ENCODE measurements at regions not wholly inside any gene's neighbourhood (a gene's known extent, or its start where the extent isn't known, plus 50 kb on each side); places are given as distances from the start of the nearest gene placed in this dataset.

- Histone ChIP-seq H2BK15ac (ENCODE audit: low read depth, low read length) (no peak overlapping the region), H3K4me2 (ENCODE audit: low read depth, low read length) (no peak overlapping the region), H4K20me1 (ENCODE audit: insufficient read depth, low read length) (no peaks in the 10 kb centered on the region), H3K18ac (ENCODE audit: low read depth, low read length) (no peak overlapping the region), H2AK5ac (ENCODE audit: low read depth, low read length) (no peak overlapping the region), H3K79me1 (ENCODE audit: low read depth in 1 of 2, low read length in 2 of 2) (no peaks in the 10 kb centered on the region), H3K27ac (ENCODE audit: insufficient read depth, low read length) (no peak overlapping the region), H2AFZ (replicated peaks; ENCODE audit: low read length, poor library complexity) (no peak overlapping the region), H3K23ac (ENCODE audit: low read depth, low read length) (no peak overlapping the region), H2AK9ac (replicated peaks; ENCODE audit: low read depth, low read length, poor library complexity) (no peak overlapping the region), H2BK120ac (ENCODE audit: low read depth, low read length) (no peak overlapping the region), H3K27me3 (ENCODE audit: control insufficient read depth, insufficient read depth, low read length) (peaks cover 2% of the 10 kb centered on the region; the same call in 1 of the 2 replicates), H3K9ac (ENCODE audit: low read depth, low read length) (no peak overlapping the region), H3K56ac (ENCODE audit: extremely low read depth, insufficient read depth, low read length) (no peak overlapping the region), H4K5ac (ENCODE audit: low read depth, low read length) (no peak overlapping the region), H2BK20ac (ENCODE audit: low read depth, low read length) (no peak overlapping the region), H3K4me1 (ENCODE audit: control insufficient read depth, insufficient read depth, low read length) (no peaks in the 10 kb centered on the region; the same call in 1 of the 2 replicates), H4K8ac (ENCODE audit: low read depth in 2 of 2, low read length in 2 of 2) (no peak overlapping the region), H3K9me1 (ENCODE audit: insufficient read depth, low read length) (no peaks in the 10 kb centered on the region), H3K4me3 (ENCODE audit: insufficient read depth, low read depth, low read length) (no peak overlapping the region), H3K14ac (replicated peaks; ENCODE audit: low read depth, low read length) (no peak overlapping the region), H3K36me3 (ENCODE audit: control insufficient read depth, insufficient read depth, low read length) (no peaks in the 10 kb centered on the region), H3K4ac (ENCODE audit: low read depth, low read length) (no peak overlapping the region), H2BK5ac (ENCODE audit: low read depth, low read length, poor library complexity, severe bottlenecking) (no peak overlapping the region), H3K9me3 (ENCODE audit: control insufficient read depth, insufficient read depth, low read length) (peaks cover 6% of the 10 kb centered on the region; the same call in 1 of the 2 replicates), H4K91ac (ENCODE audit: insufficient read depth, low read depth, low read length) (no peak overlapping the region)
- TF ChIP-seq MXI1 (IDR thresholded peaks at IDR 0.05; ENCODE audit: borderline replicate concordance, low read depth, low read length) (no peak), MAZ (IDR thresholded peaks at IDR 0.05; ENCODE audit: borderline replicate concordance, low read depth, low read length) (no peak), SMC3 (IDR thresholded peaks at IDR 0.05; ENCODE audit: low read depth, low read length) (no peak), FOS (IDR thresholded peaks at IDR 0.05; ENCODE audit: low read depth, low read length) (no peak), CHD1 (IDR thresholded peaks at IDR 0.05; ENCODE audit: low read depth, low read length) (no peak), RAD21 (IDR thresholded peaks at IDR 0.05; ENCODE audit: low read length) (no peak), CEBPB (IDR thresholded peaks at IDR 0.05; ENCODE audit: low read depth, low read length) (no peak), CTCF (conservative IDR thresholded peaks at IDR 0.05; ENCODE audit: low read depth, low read length) (no peak), BHLHE40 (IDR thresholded peaks at IDR 0.05; ENCODE audit: low read depth, low read length) (no peak), USF2 (IDR thresholded peaks at IDR 0.05; ENCODE audit: low read depth, low read length) (no peak), ELK1 (IDR thresholded peaks at IDR 0.05; ENCODE audit: borderline replicate concordance, low read depth, low read length) (no peak), RFX5 (IDR thresholded peaks at IDR 0.05; ENCODE audit: low read depth, low read length) (no peak), MAFK (IDR thresholded peaks at IDR 0.05; ENCODE audit: low read depth, low read length) (no peak), NFE2L2 (IDR thresholded peaks at IDR 0.05; ENCODE audit: low read depth, low read length) (no peak), POLR2A (IDR thresholded peaks at IDR 0.05; ENCODE audit: low read depth, low read length) (no peak), RCOR1 (IDR thresholded peaks at IDR 0.05; ENCODE audit: insufficient replicate concordance, low read length) (no peak)
- intact Hi-C loops (cut with micrococcal nuclease) (loop anchor here (5.0 to 10.0 kb wide), 2 partner anchors 142 to 174 kb away; no protein-coding TSS in a partner anchor), dilution Hi-C loops (cut with HindIII; ENCODE audit: low sequenced_read_pairs, unreplicated experiment) (no loop called here), in situ Hi-C loops (cut with MboI; ENCODE audit: low sequenced_read_pairs) (no loop called here)
- no CpG with 5 or more reads among the region's 7 CpGs for WGBS, 2 experiments (ENCODE audit: extremely low coverage in 2 of 2, insufficient read length in 1 of 2)
- DNase-seq (no peak), ATAC-seq (ENCODE audit: low read depth) (no peak)
- POLR2A ChIA-PET (ENCODE audit: unreplicated experiment): no interaction called here
- CTCF ChIA-PET: interaction anchor here (0.5 kb wide), 1 partner anchor 84 kb away, joined by 3 read pairs; no protein-coding TSS in a partner anchor
- BruUV-seq (replicated peaks): no TSS peak
These were observed 61.8 kb upstream of the STOX2 start for GRCh38 chr4:183843248-183843671.
